KMS-11 (cell line): ENCODE measurements at regions not wholly inside any gene's neighbourhood (a gene's known extent, or its start where the extent isn't known, plus 50 kb on each side); places are given as distances from the start of the nearest gene placed in this dataset.

Experiments used
- H2AFZ ChIP-seq: fragments of 200-600 bp; sonication (generic); 2 replicates; pipeline ENCODE4 v1.6.1; 2016; ENCODE audit warnings: antibody characterized with exemption, mixed run types, low read depth
- H3K27ac ChIP-seq: fragments of 200-600 bp; sonication (generic); 2 replicates; pipeline ENCODE4 v1.6.1; 2016; ENCODE audit warnings: mild to moderate bottlenecking, mixed run types
- H3K27me3 ChIP-seq: fragments of 200-600 bp; sonication (generic); 2 replicates; pipeline ENCODE4 v1.6.1; 2017; ENCODE audit warnings: mild to moderate bottlenecking, low read depth, mixed run types, moderate library complexity; ENCODE audit not compliant: insufficient read depth
- H3K36me3 ChIP-seq: fragments of 200-600 bp; sonication (generic); 2 replicates; pipeline ENCODE4 v1.6.1; 2017; ENCODE audit warnings: mild to moderate bottlenecking, mixed run types; ENCODE audit not compliant: insufficient read depth
- H3K4me1 ChIP-seq: fragments of 200-600 bp; sonication (generic); 2 replicates; pipeline ENCODE4 v1.6.1; 2016; ENCODE audit warnings: mild to moderate bottlenecking, low read depth, mixed run types; ENCODE audit not compliant: poor library complexity, severe bottlenecking
- H3K4me2 ChIP-seq: fragments of 200-600 bp; sonication (generic); 2 replicates; pipeline ENCODE4 v1.7.0; 2016; ENCODE audit warnings: mild to moderate bottlenecking, mixed run types
- H3K4me3 ChIP-seq: fragments of 200-600 bp; sonication (generic); IDR thresholded peaks from 2 replicates; pipeline ENCODE4 v1.6.1; 2017; ENCODE audit warnings: low read depth, low read length, mixed read lengths; ENCODE audit not compliant: insufficient read depth
- H3K79me2 ChIP-seq: fragments of 200-600 bp; sonication (generic); 2 replicates; pipeline ENCODE4 v1.6.1; 2016; ENCODE audit warnings: low read depth, mixed run types; ENCODE audit not compliant: insufficient read depth
- H3K9ac ChIP-seq: fragments of 200-600 bp; sonication (generic); 2 replicates; pipeline ENCODE4 v1.6.1; 2016; ENCODE audit warnings: mild to moderate bottlenecking, mixed run types
- H4K20me1 ChIP-seq: fragments of 200-600 bp; sonication (generic); 2 replicates; pipeline ENCODE4 v1.6.1; 2016; ENCODE audit warnings: mild to moderate bottlenecking, mixed run types; ENCODE audit not compliant: insufficient read depth
- TF ChIP-seq, protein P1 (sequence below): fragments of 200-600 bp; sonication (generic); conservative IDR thresholded peaks from 2 replicates; pipeline ENCODE4 v1.6.1; 2017; ENCODE audit warnings: low read depth, mild to moderate bottlenecking, antibody characterized with exemption, low read length, moderate library complexity, mixed read lengths

DNA sequence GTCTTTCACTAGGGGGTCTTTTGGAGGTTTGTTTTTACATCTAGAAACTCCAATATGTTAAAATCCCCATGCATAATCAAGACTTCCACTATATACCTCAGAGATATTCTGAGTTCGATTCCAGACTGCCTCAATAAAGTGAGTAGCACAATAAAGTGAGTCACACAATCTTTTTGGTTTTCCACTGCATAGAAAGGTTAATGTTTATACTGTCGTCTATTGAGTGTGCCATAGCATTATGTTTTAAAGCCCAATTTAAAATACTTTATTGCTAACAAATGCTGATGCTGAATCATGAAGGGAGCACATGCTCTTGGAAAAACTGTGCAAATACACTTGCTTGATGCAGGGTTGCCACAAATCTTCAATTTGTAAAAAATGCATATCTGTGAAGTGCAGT is 227.5 kb upstream of the ZFHX3 start:
- no peaks in the 10 kb centered on the region for H3K4me1 ChIP-seq
- H3K9ac ChIP-seq: no peak overlapping the region
- H3K27me3 ChIP-seq: no peaks in the 10 kb centered on the region
- H3K79me2 ChIP-seq: no peaks in the 10 kb centered on the region
- no peak overlapping the region for H3K4me3 ChIP-seq
- no peaks in the 10 kb centered on the region for H4K20me1 ChIP-seq
- H3K4me2 ChIP-seq: no peak overlapping the region
- TF ChIP-seq, protein P1, sequence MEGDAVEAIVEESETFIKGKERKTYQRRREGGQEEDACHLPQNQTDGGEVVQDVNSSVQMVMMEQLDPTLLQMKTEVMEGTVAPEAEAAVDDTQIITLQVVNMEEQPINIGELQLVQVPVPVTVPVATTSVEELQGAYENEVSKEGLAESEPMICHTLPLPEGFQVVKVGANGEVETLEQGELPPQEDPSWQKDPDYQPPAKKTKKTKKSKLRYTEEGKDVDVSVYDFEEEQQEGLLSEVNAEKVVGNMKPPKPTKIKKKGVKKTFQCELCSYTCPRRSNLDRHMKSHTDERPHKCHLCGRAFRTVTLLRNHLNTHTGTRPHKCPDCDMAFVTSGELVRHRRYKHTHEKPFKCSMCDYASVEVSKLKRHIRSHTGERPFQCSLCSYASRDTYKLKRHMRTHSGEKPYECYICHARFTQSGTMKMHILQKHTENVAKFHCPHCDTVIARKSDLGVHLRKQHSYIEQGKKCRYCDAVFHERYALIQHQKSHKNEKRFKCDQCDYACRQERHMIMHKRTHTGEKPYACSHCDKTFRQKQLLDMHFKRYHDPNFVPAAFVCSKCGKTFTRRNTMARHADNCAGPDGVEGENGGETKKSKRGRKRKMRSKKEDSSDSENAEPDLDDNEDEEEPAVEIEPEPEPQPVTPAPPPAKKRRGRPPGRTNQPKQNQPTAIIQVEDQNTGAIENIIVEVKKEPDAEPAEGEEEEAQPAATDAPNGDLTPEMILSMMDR: no peak
- no peaks in the 10 kb centered on the region for H3K36me3 ChIP-seq
- no peak overlapping the region for H2AFZ ChIP-seq
- H3K27ac ChIP-seq: no peak overlapping the region

DNA sequence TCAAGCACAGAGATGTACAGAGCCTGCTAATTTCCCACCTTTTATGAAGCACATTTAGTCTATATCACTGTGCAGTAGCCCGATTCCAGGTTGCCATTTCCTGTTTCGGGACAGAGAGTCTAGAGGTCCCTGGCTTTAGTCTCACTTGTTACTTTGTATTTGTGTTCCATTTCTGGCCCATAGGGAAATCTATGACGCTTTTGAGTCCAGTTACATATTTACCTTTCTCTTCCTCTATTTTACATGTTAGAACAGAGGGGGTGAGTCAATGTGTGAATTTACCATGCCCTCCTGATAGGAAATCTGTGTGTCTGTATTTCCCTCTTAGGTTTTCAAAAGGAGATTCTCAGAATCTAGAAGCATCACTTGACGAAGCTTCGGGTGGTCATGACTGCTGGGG is 227.1 kb upstream of the ZFHX3 start:
- H2AFZ ChIP-seq: no peak overlapping the region
- no peaks in the 10 kb centered on the region for H3K4me1 ChIP-seq
- no peak overlapping the region for H3K4me2 ChIP-seq
- no peak overlapping the region for H3K4me3 ChIP-seq
- TF ChIP-seq, protein P1: no peak
- H3K27me3 ChIP-seq: no peaks in the 10 kb centered on the region
- H3K27ac ChIP-seq: no peak overlapping the region
- H4K20me1 ChIP-seq: no peaks in the 10 kb centered on the region
- H3K9ac ChIP-seq: no peak overlapping the region
- H3K79me2 ChIP-seq: no peaks in the 10 kb centered on the region
- no peaks in the 10 kb centered on the region for H3K36me3 ChIP-seq

DNA sequence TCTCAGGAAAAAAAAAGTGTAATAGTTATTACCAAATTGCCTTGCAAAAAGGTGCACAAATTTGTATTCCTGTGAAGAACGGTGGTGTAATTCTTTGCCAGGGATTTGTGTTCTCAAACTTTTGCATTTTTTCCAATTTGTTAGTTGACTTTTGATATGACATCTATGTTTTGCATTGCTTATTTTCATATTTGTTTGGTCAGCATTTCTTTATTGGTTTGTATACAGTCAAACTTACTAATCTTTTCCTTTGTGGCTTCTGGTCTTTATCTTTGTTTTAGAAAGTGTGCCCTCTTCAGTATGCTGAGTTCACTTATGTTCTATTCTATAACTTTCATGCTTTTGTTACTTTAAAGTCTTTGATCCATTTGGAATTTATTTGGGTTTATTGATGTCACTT is 226.2 kb upstream of the ZFHX3 start:
- no peak overlapping the region for H3K4me3 ChIP-seq
- no peak overlapping the region for H3K9ac ChIP-seq
- TF ChIP-seq, protein P1: no peak
- no peak overlapping the region for H3K27ac ChIP-seq
- no peak overlapping the region for H2AFZ ChIP-seq
- H4K20me1 ChIP-seq: no peaks in the 10 kb centered on the region
- no peaks in the 10 kb centered on the region for H3K27me3 ChIP-seq
- H3K4me1 ChIP-seq: no peaks in the 10 kb centered on the region
- no peaks in the 10 kb centered on the region for H3K36me3 ChIP-seq
- H3K4me2 ChIP-seq: no peak overlapping the region
- H3K79me2 ChIP-seq: no peaks in the 10 kb centered on the region

DNA sequence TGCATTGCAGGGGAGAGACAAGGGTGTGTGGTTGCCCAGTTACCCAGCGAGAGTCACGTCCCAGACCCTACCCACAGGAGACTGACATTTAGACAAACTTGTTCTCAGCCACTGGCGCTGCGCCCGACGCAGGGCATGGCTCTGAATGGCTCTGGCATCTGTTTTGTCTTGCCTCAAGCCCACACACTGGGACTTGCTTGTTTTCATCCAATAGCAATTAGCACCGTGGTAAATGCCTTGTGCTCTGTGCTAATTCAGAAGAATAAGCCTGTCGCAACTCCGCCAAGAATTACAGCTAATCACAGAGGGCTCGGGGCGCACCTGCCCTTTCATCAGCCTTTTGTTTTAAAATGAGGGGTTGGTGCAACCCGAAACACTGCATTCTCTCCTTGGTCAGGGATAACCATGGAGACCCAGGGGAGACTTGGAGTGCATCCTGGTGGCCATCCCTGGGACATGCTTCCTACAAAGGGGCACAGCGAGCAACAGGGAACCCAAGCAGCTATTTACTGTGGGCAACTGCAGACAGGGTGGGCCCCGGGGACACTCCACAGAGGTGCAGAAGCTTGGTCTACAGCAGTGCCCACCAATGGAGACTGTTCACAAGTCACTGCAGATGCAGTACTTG is 220.6 kb upstream of the ZFHX3 start:
- Histone ChIP-seq H4K20me1 (no peaks in the 10 kb centered on the region), H3K36me3 (no peaks in the 10 kb centered on the region), H3K27me3 (no peaks in the 10 kb centered on the region), H3K27ac (no peak overlapping the region), H3K4me1 (no peaks in the 10 kb centered on the region), H3K4me3 (no peak overlapping the region), H2AFZ (no peak overlapping the region), H3K79me2 (no peaks in the 10 kb centered on the region), H3K4me2 (no peak overlapping the region), H3K9ac (no peak overlapping the region)
- TF ChIP-seq, protein P1: no peak
